Fibroblast of skin of left biceps (primary cell): ENCODE measurements at regions not wholly inside any gene's neighbourhood (a gene's known extent, or its start where the extent isn't known, plus 50 kb on each side); places are given as distances from the start of the nearest gene placed in this dataset.

Source experiments
- DNase-seq, 2 experiments: peaks; one replicate each; pipeline ENCODE4 v3.0.0-alpha.2; 2013; ENCODE audit warnings: low read depth in 2 of 2

DNA sequence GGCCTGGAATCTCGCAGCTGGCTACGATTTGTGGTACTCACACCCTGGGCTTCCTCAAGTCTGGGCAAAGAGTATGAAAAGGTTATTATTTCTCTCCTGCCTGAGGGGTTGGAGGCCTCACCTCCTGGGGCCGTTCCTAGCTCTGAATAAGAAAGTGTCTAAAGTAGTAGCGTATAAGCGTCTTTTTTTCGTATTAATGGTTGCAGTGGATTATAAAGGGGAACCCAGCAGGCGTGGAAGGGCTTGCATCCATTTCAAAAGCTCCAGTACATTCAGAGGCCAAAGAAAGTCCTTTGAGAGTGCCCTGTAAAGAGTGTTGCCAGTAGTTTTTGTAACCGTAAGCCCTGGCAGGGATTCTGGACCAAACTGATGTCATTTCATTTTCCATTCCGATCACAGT, 72.2 kb upstream of the MPHOSPH6 start:
- DNase-seq: no peak

DNA sequence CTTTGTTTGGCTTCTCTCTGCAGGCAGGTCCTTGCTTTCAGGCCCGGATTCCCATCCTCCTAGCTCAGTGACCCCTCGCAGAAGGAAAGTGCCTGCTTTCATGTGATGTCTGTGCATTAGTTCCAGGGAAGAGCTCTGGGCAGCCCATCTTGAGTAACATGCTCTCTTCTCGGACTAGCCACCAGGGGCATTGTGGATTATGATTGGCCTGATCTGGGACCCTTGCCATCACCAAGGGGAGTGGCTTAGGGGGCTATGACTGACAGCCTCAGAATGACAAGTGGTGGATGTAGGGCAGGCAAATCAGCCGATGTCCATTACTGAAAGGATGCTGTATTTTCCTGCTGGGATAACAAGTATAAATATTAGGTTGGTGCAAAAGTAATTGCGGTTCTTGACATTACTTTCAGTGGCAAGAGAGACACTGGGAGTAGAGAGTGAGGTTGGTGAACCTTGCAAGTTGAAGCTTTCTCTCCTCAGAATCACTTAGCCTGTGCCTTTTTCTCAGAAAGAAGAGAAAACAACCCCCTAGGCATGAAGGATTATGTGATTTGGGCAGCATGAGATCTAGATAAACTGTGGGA, 71.5 kb upstream of the MPHOSPH6 start:
- DNase-seq: no peak

DNA sequence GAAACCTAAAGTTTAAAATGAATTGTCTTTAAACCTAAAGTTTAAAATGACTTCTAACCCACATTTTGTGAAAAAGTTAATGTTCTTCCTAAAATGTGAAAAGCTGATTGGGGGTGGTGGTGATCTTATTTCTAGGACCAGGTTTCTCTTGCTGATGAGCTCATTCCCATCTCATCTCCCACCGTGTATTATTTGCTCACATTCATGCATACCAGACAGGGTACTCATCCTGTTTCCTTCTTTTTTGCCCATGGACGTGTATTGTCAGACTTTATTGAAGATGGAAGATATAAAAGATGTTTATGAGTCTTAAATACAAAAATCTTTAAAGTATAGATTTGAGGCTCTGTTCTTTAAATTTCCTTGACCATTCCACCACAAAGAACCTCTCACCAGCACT, 70.1 kb upstream of the MPHOSPH6 start:
- no peak for DNase-seq

DNA sequence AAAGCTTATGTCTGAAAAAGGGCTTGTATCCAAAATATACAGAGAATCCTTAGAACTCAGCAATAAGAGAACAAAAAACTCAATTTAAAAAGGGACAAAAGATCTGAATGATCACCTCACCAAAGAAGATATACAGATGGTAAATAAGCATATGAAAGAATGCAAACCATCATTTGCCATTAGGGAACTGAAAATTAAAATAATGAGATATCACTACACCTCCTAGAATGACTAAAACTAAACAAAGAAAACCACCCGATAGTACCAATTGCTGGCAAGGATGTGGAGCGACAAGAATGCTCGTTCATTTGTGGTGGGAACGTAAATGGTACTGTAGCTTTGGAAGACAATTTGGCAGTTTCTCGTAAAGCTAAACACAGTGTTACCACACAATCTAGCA, 66.9 kb upstream of the MPHOSPH6 start:
- no peak for DNase-seq

DNA sequence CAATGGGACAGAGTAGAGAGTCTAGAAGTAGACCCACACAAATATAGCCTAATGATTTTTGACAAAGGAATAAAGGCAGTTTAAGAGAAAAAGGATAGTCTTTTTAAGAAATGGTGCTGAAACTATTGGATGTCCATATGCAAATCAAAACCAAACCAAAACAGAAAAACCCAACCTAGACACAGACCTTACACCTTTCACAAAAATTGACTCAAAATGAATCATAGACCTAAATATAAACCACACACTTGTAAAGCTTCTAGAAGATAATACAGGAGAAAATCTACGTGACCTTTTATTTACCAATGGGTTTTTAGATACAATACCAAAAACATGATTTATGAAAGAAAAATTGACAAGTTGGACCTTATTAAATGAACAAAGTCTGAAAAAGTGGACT, 66.4 kb upstream of the MPHOSPH6 start:
- DNase-seq: no peak

DNA sequence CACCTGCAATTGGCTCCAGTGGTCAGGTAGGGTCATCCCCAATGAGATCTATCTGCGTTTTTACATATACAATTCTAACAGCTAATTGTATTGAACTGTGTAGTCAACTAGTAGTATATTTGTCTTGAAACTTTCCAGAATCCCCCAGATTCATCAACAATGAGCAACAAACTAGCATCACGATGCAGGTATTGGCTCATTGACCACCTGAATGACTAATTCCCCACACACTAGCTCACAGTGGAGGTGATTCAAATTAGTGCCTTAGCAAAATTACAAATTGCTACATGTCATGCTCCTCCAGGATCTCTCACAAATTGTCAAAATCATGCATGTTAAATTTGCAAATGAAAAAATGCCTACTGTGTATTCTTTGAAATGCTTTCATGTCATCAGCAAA, 62.8 kb upstream of the MPHOSPH6 start:
- no peak for DNase-seq

DNA sequence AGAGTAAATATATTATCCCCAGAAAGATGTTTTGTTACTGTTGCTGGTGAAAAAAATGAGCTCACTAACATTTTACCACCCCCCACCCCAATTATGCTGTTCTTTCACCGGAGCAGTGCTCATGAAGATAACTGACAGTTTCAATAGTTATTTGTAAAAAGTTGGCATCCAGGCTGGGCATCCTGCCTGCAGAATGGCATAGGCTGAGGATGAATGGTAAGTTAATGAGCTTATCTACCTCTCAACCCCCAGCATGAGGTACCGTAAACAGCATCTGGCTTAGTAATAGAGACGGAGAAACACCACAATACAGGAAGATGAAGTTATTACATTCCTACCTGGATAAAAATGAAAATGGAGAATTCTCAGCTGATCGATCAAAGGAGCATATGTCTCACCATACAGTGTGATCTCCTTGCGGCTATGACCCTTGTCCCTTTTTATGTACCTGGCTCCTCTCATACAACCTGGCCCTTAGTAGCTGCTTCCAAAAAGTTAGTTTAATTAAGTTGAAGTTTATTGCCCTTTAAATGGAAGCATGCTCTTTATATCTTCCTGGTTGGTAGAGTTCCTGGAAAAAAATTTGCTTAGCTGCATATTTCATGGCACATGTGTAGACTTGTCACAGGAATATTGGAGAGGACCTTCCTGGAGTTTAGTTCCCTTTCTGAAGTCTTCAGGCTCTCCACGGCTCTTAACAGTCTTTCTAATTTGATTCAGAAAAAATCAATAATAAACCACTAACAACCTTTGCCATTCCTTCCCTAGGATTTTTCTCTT, 61.2 kb upstream of the MPHOSPH6 start:
- no peak for DNase-seq

DNA sequence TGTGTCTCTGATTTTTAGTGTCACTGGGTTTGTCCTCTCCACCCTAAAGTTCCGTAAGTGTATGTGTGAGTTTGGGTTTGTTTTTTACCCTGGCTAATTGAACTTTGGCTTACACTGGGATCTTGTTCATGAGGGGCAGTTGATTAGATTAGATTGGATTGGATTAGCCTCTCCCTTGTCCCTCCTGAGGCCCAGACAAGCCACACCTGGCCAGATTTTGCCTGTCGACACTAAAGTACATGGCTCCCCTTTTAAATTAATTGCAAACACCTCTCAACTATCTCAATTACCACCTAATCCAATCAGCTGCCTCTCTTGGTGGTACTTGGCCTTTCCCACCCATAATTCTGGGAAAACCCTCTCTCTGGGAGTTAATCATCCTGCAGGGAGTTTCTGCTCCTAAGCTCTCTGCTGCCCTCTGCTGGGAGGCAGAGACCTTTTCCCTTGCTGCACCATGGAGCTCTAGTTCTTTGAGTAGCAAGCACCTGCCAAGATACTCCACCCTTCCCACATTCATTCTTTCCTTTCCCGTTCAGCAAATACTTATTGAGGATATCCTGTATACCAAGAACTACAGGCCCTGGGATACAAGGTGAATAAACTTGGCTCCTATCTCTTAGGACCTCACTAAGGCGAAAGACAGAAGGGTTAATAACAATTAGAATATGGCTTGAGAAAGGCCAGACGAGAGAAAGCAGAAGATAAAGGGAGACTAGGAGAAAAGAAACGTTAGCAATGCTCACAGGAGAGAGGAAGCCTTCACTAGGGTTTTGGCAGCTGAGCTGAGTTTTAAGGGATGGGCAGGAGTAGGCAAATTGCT, 60.0 kb upstream of the MPHOSPH6 start:
- DNase-seq: peak; percentile 25 to 38

DNA sequence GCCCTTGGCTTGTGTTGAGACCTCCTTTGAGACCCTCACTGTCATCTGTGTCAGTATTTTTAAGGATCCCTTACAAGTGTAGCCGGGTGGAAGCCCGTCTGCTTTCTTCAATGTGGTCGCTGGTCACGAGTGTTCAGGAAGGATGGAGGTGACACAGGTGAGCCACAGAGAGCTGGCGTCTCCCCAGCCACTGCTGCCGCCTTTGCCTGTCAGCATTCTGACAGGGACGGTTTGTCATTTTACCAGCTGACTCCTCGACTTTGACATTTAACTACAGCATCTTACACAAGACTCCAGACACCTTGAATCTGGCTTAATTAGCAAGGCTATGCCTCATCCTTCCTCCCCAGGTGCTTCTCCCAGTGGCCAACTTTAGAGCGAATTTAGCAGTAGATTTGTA, 56.3 kb upstream of the MPHOSPH6 start:
- DNase-seq: no peak

DNA sequence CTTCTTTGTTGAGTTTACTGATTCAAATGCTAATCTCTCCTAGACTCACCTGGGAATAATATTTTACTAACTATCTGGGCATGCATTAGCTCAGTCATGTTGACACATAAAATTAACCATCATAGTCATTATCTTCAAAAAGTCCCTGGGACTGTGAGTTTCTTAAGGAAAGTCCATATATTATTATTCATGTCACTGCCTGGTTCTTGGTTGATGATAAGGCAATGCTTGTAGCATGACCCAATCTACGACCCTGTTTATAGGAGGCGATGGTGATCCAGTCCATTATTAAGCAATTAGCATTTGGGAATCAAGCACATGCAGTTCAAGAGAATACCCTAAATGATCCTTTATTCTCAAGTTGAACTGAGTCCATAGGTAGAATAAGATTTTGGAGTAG, 54.8 kb upstream of the MPHOSPH6 start:
- no peak for DNase-seq

DNA sequence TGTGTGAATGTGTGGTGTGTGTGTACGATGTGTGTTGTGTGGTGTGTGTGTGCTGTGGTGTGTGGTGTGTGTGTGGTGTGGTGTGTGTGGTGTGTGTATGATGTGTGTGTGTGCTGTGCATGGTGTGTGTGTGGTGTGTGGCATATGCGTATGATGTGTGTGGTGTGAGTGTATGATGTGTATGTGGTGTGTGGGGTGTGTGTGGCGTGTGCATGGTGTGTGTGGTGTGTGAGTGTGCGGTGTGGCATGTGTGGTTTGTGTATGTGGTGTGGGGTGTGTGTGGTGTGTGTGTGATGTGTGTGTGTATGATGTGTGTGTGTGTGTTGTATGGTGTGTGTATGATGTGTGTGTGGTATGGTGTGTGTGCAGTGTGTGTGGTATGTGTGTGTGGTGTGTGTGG, 50.5 kb upstream of the MPHOSPH6 start:
- DNase-seq: no peak
